Gastroesophageal sphincter (tissue), 4 donors: ENCODE measurements at regions not wholly inside any gene's neighbourhood (a gene's known extent, or its start where the extent isn't known, plus 50 kb on each side); places are given as distances from the start of the nearest gene placed in this dataset.

Experiments used
- ATAC-seq: fragments of 150-250 bp; one replicate; pipeline ENCODE4 v1.9.1; 2016; ENCODE audit warnings: mild to moderate bottlenecking, moderate library complexity
- H3K27ac ChIP-seq, 4 donors: fragments of 200-600 bp; sonication (generic) in 3 of 4; 1 replicate in 3 of 4; 2 replicates in 1 of 4; pipeline ENCODE4 v1.5.1; 2016 to 2019
- H3K27me3 ChIP-seq: fragments of 200-600 bp; sonication (generic); one replicate; pipeline ENCODE4 v1.5.1; 2019
- H3K36me3 ChIP-seq, 2 donors: fragments of 200-600 bp; sonication (generic); one replicate each; pipeline ENCODE4 v1.5.1; 2019; ENCODE audit warnings: control low read depth in 1 of 2
- H3K4me1 ChIP-seq, 3 donors: fragments of 200-600 bp; sonication (generic); 1 replicate in 2 of 3; 2 replicates in 1 of 3; pipeline ENCODE4 v1.5.1; 2016 to 2019; ENCODE audit warnings: control low read depth in 2 of 3
- H3K4me3 ChIP-seq, 2 donors: fragments of 200-600 bp; sonication (generic); one replicate each; pipeline ENCODE4 v1.5.1; 2019; ENCODE audit warnings: mild to moderate bottlenecking in 1 of 2, moderate library complexity in 1 of 2
- H3K9me3 ChIP-seq, 3 donors: fragments of 200-600 bp; sonication (generic); one replicate each; pipeline ENCODE4 v1.5.1; 2017 to 2019; ENCODE audit warnings: control low read depth in 2 of 3
- EP300 ChIP-seq: sonication (generic); formaldehyde crosslinking; IDR thresholded peaks from one replicate; pipeline ENCODE4 v1.6.1; 2017; ENCODE audit warnings: antibody characterized with exemption, mild to moderate bottlenecking
- POLR2A ChIP-seq, 2 donors: fragments of 450-650 bp; IDR thresholded peaks; one replicate each; pipeline ENCODE4 v1.6.1; 2017; ENCODE audit warnings: antibody characterized with exemption in 2 of 2, mild to moderate bottlenecking in 2 of 2, moderate library complexity in 1 of 2
- POLR2AphosphoS5 ChIP-seq: sonication (generic); formaldehyde crosslinking; IDR thresholded peaks from one replicate; pipeline ENCODE4 v1.6.1; 2017; ENCODE audit warnings: antibody characterized with exemption
- WGBS, 2 donors: methylation state at CpG; one replicate each; pipeline ENCODE4 v1.1.5; 2018; ENCODE audit warnings: low coverage in 1 of 2; 5-methylcytosine and 5-hydroxymethylcytosine counted together
- TF ChIP-seq, protein P1 (sequence below), 4 experiments: fragments of 200-600 bp in 2 of 4; fragments of 450-650 bp in 2 of 4; sonication (generic) in 1 of 4; IDR thresholded peaks; one replicate each; pipeline ENCODE4 v1.5.1; 2017 to 2019; ENCODE audit warnings: antibody characterized with exemption in 4 of 4, mild to moderate bottlenecking in 2 of 4, moderate library complexity in 2 of 4

DNA sequence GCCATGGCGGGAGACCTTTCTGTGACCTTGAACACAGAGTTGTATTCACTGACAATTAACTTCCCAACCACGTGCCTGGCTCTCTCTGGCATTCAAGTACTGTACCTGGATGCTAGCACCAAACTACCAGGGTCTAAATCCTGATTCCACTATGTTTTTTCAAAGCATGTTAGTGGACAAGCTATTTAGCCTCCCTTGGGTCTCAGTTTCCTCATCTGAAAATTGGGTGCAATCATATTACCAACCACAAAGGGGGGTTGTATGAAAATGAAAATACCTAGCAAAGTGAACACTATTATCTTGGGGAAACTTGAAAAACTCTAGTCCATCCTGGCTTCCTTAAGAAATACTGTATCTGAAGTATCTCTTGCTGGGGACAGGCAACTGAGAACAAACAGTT, 308.7 kb upstream of the SGK1 start:
- TF ChIP-seq POLR2A (IDR thresholded peaks at IDR 0.05) = no peak
- no peak for TF ChIP-seq EP300
- TF ChIP-seq, protein P1, sequence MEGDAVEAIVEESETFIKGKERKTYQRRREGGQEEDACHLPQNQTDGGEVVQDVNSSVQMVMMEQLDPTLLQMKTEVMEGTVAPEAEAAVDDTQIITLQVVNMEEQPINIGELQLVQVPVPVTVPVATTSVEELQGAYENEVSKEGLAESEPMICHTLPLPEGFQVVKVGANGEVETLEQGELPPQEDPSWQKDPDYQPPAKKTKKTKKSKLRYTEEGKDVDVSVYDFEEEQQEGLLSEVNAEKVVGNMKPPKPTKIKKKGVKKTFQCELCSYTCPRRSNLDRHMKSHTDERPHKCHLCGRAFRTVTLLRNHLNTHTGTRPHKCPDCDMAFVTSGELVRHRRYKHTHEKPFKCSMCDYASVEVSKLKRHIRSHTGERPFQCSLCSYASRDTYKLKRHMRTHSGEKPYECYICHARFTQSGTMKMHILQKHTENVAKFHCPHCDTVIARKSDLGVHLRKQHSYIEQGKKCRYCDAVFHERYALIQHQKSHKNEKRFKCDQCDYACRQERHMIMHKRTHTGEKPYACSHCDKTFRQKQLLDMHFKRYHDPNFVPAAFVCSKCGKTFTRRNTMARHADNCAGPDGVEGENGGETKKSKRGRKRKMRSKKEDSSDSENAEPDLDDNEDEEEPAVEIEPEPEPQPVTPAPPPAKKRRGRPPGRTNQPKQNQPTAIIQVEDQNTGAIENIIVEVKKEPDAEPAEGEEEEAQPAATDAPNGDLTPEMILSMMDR (IDR thresholded peaks at IDR 0.05) = no peak
- TF ChIP-seq POLR2AphosphoS5 = no peak
- H3K4me1 ChIP-seq = no peaks in the 10 kb centered on the region
- no peak for ATAC-seq
- no peak overlapping the region for H3K4me3 ChIP-seq
- no peaks in the 10 kb centered on the region for H3K27me3 ChIP-seq
- H3K27ac ChIP-seq = no peak overlapping the region
- no peaks in the 10 kb centered on the region for H3K9me3 ChIP-seq
- no peaks in the 10 kb centered on the region for H3K36me3 ChIP-seq
- 80 to 90% methylated on average over 1 to 2 of the region's 2 CpGs for WGBS, 2 donors

DNA sequence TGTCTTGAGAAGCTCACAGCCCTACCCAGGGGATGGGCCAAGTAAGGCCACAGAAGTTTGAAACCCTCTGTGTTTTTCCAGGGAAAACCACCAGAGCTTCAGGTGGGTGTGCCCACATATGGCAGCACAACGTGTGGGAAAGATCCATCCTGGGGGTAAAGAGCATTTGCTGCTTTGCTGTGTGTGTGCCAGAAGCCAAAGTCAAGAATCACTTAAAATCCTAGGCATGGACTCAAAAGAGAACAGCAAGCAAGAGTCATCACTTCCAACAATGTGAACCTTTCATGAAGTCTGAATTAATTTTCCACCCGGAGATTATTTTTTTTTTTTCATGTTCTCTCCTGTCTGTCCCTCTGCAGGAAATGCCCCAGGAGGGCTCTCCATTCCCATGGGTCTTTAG, 308.2 kb upstream of the SGK1 start:
- ATAC-seq = no peak
- Histone ChIP-seq H3K27ac (no peak overlapping the region), H3K4me1 (no peaks in the 10 kb centered on the region), H3K4me3 (no peak overlapping the region), H3K27me3 (no peaks in the 10 kb centered on the region), H3K36me3 (no peaks in the 10 kb centered on the region), H3K9me3 (no peaks in the 10 kb centered on the region)
- no peak for TF ChIP-seq EP300
- TF ChIP-seq, protein P1 (IDR thresholded peaks at IDR 0.05) = no peak
- no peak for TF ChIP-seq POLR2A (IDR thresholded peaks at IDR 0.05)
- no peak for TF ChIP-seq POLR2AphosphoS5
- 24% methylated on average over 2 of the region's 2 CpGs; no CpG with 5 or more reads in 1 of the 2 donors for WGBS, 2 donors

DNA sequence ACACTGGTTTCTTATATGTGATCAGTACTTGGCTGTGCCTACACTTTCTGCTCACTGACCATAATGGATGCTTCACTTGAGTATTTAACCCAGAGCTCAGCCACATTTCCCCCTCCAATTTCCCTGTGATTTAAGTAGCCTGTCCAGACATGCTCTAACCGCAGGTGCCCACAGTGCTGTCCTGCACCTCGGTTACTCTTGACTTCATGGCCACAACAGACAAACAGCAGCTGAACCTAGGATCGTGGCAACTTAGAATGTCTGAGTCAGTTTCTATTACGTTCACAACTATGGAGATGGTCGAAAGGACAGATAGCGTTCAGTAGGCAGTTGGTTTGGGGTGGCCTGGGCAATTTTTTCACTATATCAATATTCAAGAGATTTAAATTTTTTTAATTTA, 306.9 kb upstream of the SGK1 start:
- no peak for TF ChIP-seq POLR2A (IDR thresholded peaks at IDR 0.05)
- TF ChIP-seq, protein P1 (IDR thresholded peaks at IDR 0.05) = no peak
- TF ChIP-seq EP300 = no peak
- TF ChIP-seq POLR2AphosphoS5 = no peak
- ATAC-seq = no peak
- no peaks in the 10 kb centered on the region for H3K36me3 ChIP-seq
- no peaks in the 10 kb centered on the region for H3K4me1 ChIP-seq
- no peak overlapping the region for H3K27ac ChIP-seq
- H3K9me3 ChIP-seq = no peaks in the 10 kb centered on the region
- 92 to 96% methylated on average over 4 to 5 of the region's 6 CpGs for WGBS, 2 donors
- no peaks in the 10 kb centered on the region for H3K27me3 ChIP-seq
- H3K4me3 ChIP-seq = no peak overlapping the region

DNA sequence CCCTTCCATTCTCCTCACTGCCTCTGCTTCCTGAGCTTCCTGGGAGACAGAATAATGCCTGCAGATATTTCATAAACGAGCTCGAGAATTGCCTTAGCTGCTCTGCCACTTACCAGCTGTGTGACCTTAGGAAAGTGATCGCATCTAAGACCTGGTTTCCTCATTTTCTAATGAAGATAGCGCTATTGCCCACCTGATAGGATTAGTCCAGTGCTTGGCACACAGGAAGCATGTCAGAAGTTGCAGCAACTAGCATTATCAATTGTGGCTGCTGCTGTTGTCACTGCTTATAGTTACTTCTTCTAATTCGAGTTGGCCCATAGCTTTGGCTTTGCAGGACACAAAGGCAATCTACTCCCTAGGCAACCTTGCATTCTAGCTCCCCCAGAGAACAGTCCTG, 305.5 kb upstream of the SGK1 start:
- TF ChIP-seq POLR2A (IDR thresholded peaks at IDR 0.05) = no peak
- TF ChIP-seq, protein P1 (IDR thresholded peaks at IDR 0.05) = no peak
- TF ChIP-seq EP300 = no peak
- TF ChIP-seq POLR2AphosphoS5 = no peak
- no peak for ATAC-seq
- H3K36me3 ChIP-seq = no peaks in the 10 kb centered on the region
- no peaks in the 10 kb centered on the region for H3K27me3 ChIP-seq
- H3K27ac ChIP-seq = no peak overlapping the region
- no peaks in the 10 kb centered on the region for H3K4me1 ChIP-seq
- H3K4me3 ChIP-seq = no peak overlapping the region
- WGBS, 2 donors = 90 to 97% methylated on average over 4 to 5 of the region's 5 CpGs
- H3K9me3 ChIP-seq = no peaks in the 10 kb centered on the region

DNA sequence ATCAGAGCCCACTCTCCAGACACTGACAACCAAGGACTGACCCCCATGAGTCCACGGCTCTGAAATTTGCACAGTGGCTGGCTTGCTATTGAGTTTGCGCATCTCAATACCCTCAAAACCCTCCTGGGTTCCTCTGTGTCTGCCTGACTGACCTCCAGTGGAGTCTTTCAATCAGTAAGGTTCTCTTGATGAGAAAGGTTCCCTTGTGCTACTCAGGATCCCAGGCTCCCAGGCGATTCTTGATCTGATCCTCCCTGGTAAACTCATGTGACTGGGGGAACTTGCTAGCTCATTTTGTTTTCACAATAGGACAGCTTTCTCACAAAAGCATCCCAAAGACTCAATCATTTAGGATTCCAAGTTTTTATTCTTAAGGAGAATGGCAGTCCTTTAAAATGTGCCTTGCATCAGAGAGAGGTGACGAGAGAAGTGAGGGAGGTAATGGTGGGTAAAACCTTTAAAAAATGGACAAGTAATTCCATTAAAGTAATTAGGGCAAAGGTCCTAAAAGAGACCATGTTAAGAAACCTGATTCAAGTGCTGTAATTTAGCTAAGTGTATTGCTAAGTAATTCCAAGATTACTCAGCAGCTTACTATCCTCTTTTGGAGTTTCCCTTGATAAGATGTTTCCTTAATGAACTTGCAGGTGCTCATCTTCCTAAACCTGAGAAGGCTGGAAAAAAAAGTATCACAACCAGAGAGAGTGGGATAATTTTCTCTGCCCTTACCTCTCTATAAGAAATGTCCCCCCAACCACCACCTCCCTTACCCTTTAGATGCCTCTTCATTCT, 304.7 kb upstream of the SGK1 start:
- H3K4me1 ChIP-seq = no peaks in the 10 kb centered on the region
- H3K36me3 ChIP-seq = no peaks in the 10 kb centered on the region
- TF ChIP-seq, protein P1 (IDR thresholded peaks at IDR 0.05) = no peak
- TF ChIP-seq EP300 (no peak), POLR2AphosphoS5 (no peak)
- H3K27me3 ChIP-seq = no peaks in the 10 kb centered on the region
- WGBS, 2 donors = 86 to 88% methylated on average over 2 to 4 of the region's 4 CpGs
- H3K9me3 ChIP-seq = no peaks in the 10 kb centered on the region
- H3K27ac ChIP-seq = no peak overlapping the region
- ATAC-seq = no peak
- H3K4me3 ChIP-seq = no peak overlapping the region
